Activated T-cell treated with anti-CD3 and anti-CD28 coated beads, Interleukin-2, amount 50 U/mL, for 4 hours (primary cell): ENCODE measurements at regions not wholly inside any gene's neighbourhood (a gene's known extent, or its start where the extent isn't known, plus 50 kb on each side); places are given as distances from the start of the nearest gene placed in this dataset.
A peak's percentile ranks its signal among the peaks of the same experiment; 100 is the strongest.

Experiments used
- ATAC-seq, 2 donors: fragments of 200-7000 bp; cut with Tn5 transposase; one replicate each; pipeline ENCODE4 v1.10.0; 2021
- DNase-seq: peaks from one replicate; pipeline ENCODE4 v3.0.0-alpha.2; 2020
- H3K27me3 Mint-ChIP-seq: one replicate; pipeline ENCODE4 v1.8.0; 2021; ENCODE audit warnings: low read depth, mixed read lengths
- H3K36me3 Mint-ChIP-seq: one replicate; pipeline ENCODE4 v1.8.0; 2022; ENCODE audit warnings: mixed read lengths; ENCODE audit not compliant: insufficient read depth
- H3K4me1 Mint-ChIP-seq: one replicate; pipeline ENCODE4 v1.8.0; 2021; ENCODE audit warnings: low read depth, mixed read lengths
- H3K4me3 Mint-ChIP-seq: one replicate; pipeline ENCODE4 v1.8.0; 2021; ENCODE audit warnings: mild to moderate bottlenecking, moderate library complexity, mixed read lengths
- H3K9me3 Mint-ChIP-seq: one replicate; pipeline ENCODE4 v1.8.0; 2021; ENCODE audit warnings: mixed read lengths

DNA sequence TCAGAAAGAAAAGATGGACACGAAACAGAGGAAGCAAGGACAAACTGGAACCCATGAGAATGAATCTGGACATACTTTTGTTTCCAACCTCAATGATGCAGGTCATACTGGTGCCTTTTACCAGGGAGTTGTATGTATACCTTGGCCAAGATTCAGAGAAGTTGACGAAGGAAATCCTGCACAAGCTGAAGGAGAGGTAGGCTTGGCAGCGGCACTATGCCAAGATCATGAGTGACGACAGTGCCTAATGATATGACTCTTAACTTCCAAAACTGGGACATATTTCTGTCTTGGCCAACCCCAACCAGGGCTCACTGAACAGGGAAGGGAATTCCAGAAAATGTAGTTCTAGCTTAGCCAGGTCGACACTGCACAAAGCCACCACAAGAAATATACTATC is 149.2 kb upstream of the SLCO3A1 start:
- Mint-ChIP-seq H3K36me3 (no peaks in the 10 kb centered on the region), H3K27me3 (peaks cover 11% of the 10 kb centered on the region), H3K4me3 (no peak overlapping the region), H3K9me3 (no peaks in the 10 kb centered on the region), H3K4me1 (peaks cover 16% of the 10 kb centered on the region)
- no peak for DNase-seq
- no peak for ATAC-seq

DNA sequence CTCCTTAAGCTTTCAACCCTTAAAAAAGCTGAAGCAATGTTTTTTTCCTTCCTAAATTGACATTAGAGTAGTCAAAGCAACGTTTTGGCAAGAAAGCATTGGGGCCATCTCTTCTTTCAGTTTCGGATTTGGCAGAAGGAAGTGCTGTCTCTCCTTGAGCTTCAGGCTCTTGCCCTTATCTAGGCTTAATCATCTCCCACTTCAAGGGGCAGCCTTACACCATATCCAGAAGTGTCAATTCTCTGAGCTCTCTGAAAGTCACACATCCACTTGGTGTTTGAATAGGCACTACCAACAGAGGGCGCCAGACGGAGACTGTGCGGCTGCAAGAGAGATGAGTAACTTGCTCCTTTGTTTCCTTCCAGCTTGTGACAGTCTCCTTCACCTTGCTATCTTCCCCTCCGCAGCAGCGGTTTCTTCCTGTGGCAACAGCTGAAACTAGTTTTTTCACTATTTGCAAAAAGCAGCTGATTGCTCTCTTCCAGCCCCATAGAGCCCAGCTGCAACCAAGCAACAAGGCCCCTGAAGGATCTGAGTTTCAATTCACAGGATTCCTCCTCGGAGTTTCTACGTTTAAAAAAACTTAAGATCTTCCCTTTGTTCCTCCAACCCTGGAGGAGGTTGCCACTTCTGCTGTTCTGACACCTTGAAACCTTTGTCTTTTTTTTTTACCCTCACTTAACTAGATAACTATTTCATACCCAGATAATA is 147.0 kb upstream of the SLCO3A1 start:
- peaks cover 4% of the 10 kb centered on the region for H3K27me3 Mint-ChIP-seq
- peaks cover 16% of the 10 kb centered on the region for H3K4me1 Mint-ChIP-seq
- no peaks in the 10 kb centered on the region for H3K36me3 Mint-ChIP-seq
- no peak overlapping the region for H3K4me3 Mint-ChIP-seq
- ATAC-seq (peak; percentile 99 to 100), DNase-seq (peak; percentile 78)
- no peaks in the 10 kb centered on the region for H3K9me3 Mint-ChIP-seq

DNA sequence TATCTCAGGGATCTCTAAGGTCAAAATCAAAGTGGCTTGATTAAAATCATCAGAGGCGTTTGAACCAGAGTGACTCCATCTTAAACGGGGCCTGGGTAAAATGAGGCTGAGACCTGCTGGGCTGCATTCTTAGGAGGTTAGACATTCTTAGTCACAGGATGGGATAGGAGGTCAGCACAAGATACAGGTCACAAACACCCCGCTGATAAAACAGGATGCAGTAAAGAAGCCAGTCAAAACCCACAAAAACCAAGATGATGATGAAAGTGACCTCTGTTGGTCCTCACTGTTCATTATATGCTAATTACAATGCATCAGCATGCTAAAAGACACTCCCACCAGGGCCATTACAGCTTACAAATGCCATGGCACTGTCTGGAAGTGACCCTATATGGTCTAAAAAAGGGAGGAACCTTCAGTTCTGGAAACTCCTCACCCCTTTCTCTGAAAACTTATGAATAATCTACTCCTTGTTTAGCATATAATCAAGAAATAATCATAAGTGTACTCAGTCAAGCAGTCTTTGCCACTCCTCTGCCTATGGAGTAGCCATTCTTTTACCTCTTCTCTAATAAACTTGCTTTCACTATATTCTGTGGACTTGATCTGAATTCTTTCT is 143.3 kb upstream of the SLCO3A1 start:
- Mint-ChIP-seq H3K4me1 (peaks cover 15% of the 10 kb centered on the region), H3K36me3 (no peaks in the 10 kb centered on the region), H3K4me3 (no peak overlapping the region), H3K27me3 (peaks cover 7% of the 10 kb centered on the region), H3K9me3 (no peaks in the 10 kb centered on the region)
- ATAC-seq, result no peak
- no peak for DNase-seq

DNA sequence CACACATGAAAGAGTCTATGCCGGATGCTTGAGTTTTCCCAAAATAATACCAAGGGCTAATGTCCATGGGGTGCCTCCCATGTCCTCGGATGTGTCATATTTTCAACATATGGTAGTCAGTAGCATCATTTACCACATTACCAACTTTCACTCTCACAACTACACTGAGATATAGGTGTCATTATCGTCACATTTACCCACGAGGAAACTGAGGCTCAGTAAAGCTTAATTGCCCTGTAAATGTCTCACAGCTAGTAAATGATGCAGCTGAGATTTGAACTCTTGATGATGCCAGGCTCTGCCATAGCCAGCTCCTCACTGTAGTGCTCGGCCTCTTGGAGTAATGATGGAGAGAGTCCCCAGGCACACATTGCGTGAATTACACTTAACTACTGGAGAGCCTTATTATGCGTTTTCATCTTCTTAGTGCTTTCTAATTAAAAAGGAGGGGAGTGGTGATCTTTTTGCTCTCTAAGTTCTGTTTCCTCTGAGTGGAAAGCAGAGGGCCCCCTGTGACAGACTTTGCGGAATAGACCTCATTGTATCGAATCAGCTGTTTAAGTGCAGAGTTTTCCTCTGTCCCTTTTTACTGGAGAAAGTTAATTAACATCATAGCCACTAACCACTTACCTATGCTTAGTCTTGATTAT is 142.0 kb upstream of the SLCO3A1 start:
- Mint-ChIP-seq H3K9me3 (no peaks in the 10 kb centered on the region), H3K36me3 (no peaks in the 10 kb centered on the region), H3K4me3 (no peak overlapping the region), H3K4me1 (peaks cover 4% of the 10 kb centered on the region), H3K27me3 (peaks cover 7% of the 10 kb centered on the region)
- ATAC-seq, result no peak
- no peak for DNase-seq

DNA sequence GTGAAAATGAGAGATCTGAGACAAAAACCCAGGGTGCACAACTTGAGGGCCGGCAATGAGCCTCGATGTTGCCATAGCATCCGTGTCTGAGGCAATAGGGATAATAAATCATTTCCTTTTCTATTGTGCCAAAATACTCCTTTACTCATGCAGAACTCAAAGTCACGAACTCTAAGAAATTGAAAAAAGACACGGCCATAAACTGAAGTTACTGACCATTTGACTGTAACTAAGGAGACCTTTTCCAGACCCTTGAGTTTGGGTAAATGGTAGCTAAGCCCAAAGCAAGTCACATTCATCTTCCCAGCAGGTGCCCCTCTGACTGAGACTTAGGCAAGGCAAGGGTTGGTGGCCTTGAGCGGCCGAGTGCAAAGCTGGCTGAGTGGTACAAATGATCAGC is 141.2 kb upstream of the SLCO3A1 start:
- DNase-seq (no peak), ATAC-seq (no peak)
- peaks cover 7% of the 10 kb centered on the region for H3K27me3 Mint-ChIP-seq
- no peaks in the 10 kb centered on the region for H3K36me3 Mint-ChIP-seq
- H3K9me3 Mint-ChIP-seq, result no peaks in the 10 kb centered on the region
- no peak overlapping the region for H3K4me3 Mint-ChIP-seq
- H3K4me1 Mint-ChIP-seq, result no peaks in the 10 kb centered on the region

DNA sequence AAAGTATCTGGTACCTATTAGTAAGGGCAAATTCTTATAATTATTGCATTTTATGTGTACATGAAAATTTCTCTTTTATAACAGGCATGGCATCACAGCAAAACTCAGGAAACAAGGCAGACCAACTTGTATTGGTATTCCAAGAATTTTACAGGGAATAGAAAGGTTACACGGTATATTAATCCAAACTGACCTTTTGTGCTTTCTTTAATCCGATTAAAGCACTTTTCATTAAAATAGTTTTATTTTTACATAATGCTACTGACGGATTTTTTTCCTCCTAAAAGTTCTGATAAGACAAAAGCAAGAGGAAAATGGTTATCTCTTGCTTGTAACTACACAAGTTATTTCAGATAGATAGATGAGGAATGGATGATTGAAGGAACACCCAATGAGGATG is 137.0 kb upstream of the SLCO3A1 start:
- no peaks in the 10 kb centered on the region for H3K4me1 Mint-ChIP-seq
- DNase-seq, result no peak
- no peak for ATAC-seq
- H3K27me3 Mint-ChIP-seq, result peaks cover 20% of the 10 kb centered on the region
- no peaks in the 10 kb centered on the region for H3K9me3 Mint-ChIP-seq
- H3K4me3 Mint-ChIP-seq, result no peak overlapping the region
- H3K36me3 Mint-ChIP-seq, result no peaks in the 10 kb centered on the region

DNA sequence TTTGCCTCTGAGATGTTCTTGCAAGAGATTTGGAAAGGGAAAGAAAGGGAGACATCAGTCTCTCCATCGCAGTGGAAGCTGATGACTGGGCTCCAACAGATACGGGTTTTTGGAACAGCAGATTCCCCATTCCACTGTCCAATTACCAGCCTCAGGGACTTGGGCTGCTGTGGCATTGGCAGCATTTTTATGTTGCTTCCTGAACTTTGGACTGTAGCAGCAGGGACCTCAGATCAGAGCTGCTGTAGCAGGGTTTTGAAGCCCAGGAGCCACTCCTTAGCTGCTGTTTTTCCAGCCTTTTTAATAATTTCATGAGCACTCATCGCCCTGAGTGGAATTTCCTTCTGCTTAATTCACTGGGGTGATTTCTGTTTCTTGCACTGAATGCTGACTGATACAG is 135.7 kb upstream of the SLCO3A1 start:
- Mint-ChIP-seq H3K4me1 (no peaks in the 10 kb centered on the region), H3K4me3 (no peak overlapping the region), H3K27me3 (peaks cover 18% of the 10 kb centered on the region), H3K9me3 (no peaks in the 10 kb centered on the region), H3K36me3 (no peaks in the 10 kb centered on the region)
- DNase-seq, result no peak
- ATAC-seq, result no peak

DNA sequence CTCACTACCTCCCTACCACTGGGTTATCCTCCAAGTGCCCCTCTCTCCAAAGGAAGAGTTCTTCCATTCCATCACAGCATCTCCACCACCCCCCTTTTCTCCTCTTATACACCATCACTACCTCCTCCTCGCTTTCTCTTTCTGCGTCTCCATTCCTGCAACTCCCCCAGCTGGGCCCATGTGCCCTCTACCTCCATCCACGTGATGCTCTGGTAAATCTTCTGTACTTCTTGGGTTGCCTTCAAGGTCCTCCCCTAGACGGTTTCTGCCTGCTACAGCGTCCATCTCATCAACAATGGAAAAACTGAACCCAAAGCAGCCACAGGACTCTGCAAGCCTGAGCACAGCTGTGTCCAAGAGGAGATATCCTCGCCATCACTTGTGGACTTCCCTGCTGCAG is 129.5 kb upstream of the SLCO3A1 start:
- Mint-ChIP-seq H3K36me3 (no peaks in the 10 kb centered on the region), H3K27me3 (peaks cover 12% of the 10 kb centered on the region), H3K4me1 (no peaks in the 10 kb centered on the region), H3K4me3 (no peak overlapping the region), H3K9me3 (no peaks in the 10 kb centered on the region)
- no peak for DNase-seq
- no peak for ATAC-seq

DNA sequence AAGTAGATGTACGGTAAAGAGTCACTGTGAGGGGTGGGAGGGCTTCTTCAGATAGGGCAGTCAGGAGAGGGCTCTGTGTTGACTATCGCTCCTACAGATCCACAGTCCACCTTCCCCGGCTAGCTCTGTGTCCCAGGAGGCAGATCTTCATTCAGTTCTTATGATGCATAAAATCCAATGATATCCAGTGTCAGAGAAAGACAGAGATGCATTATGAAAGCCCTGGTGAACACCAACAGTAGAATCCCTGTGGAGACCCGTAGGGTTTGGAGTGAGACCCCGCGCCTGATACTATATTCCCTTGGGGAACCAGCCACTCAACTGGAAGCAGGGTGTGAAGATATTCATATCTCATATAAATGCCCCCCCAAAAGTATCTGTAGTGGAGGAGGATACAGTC is 119.8 kb upstream of the SLCO3A1 start:
- H3K4me1 Mint-ChIP-seq, result no peaks in the 10 kb centered on the region
- H3K4me3 Mint-ChIP-seq, result no peak overlapping the region
- no peak for ATAC-seq
- H3K9me3 Mint-ChIP-seq, result no peaks in the 10 kb centered on the region
- peaks cover 40% of the 10 kb centered on the region for H3K27me3 Mint-ChIP-seq
- no peak for DNase-seq
- no peaks in the 10 kb centered on the region for H3K36me3 Mint-ChIP-seq

DNA sequence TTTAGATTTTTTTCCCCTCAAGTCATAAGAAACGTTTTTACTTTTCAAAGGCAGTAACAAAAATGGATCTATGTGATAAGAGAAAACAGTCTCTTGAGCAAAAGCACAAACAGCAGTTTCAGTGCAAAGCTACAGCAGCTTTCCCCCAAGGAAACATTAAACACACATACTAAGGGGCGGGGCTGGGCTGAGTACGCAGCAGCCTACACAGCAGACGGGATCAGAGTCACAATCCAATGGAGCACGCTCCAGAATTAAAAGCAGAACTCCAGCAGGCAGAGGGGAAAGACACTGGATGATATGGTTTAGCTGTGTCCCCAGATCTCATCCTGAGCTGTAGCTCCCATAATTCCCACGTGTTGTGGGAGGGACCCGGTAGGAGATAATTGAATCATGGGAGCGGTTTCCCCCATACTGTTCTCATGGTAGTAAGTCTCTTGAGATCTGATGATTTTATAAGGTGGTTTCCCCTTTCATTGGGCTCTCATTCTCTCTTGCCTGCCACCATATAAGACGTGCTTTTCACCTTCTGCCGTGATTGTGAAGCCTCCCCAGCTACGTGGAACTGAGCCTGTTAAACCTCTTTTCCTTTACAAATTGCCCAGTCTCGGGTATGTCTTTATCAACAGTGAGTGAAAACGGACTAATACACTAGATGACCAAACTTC is 116.2 kb upstream of the SLCO3A1 start:
- H3K36me3 Mint-ChIP-seq, result no peaks in the 10 kb centered on the region
- H3K27me3 Mint-ChIP-seq, result peaks cover 30% of the 10 kb centered on the region
- no peak for ATAC-seq
- no peak for DNase-seq
- H3K9me3 Mint-ChIP-seq, result no peaks in the 10 kb centered on the region
- no peaks in the 10 kb centered on the region for H3K4me1 Mint-ChIP-seq
- H3K4me3 Mint-ChIP-seq, result no peak overlapping the region

DNA sequence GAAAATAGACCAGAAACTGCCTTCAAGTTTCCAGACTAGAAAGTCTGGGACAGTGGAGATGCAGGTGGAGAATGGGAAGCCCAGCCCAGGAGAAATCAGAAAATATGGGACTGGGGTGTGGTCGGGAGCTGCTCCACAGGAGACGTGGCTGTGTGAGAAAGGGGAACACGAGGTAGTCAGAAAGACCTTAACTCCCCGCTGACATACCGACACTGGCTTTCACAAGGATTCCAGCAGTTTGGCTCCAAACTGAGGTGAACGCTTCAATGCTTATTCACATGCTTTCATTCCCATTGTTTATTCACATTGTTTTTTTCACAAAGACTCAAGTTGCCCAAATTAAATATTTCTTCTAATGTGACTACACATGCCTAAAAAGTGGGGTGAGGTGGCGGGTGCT is 111.5 kb upstream of the SLCO3A1 start:
- Mint-ChIP-seq H3K36me3 (peaks cover 3% of the 10 kb centered on the region), H3K4me3 (no peak overlapping the region), H3K27me3 (peaks cover 20% of the 10 kb centered on the region), H3K4me1 (no peaks in the 10 kb centered on the region), H3K9me3 (no peaks in the 10 kb centered on the region)
- DNase-seq, result no peak
- no peak for ATAC-seq

DNA sequence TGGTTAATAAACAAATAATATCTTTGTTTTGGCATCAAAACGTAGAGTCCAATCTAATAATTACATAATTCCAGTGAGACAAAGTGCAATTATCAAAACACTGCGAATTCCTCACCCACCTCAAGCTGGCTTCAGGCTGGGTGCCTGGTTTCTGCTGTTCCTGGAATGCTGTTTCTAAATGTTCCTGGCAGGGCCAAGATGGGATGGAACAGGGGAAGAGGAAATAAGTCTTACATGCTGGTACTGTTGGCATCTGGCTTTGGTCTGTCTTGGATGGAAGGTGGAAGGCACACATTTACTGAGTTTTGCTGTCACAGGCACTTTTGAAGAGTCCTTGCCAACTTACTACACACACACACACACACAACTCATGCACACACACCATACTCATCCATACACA is 101.9 kb upstream of the SLCO3A1 start:
- Mint-ChIP-seq H3K4me3 (no peak overlapping the region), H3K27me3 (peaks cover 8% of the 10 kb centered on the region), H3K4me1 (no peaks in the 10 kb centered on the region), H3K36me3 (no peaks in the 10 kb centered on the region), H3K9me3 (peaks cover 4% of the 10 kb centered on the region)
- DNase-seq (no peak), ATAC-seq (no peak)

DNA sequence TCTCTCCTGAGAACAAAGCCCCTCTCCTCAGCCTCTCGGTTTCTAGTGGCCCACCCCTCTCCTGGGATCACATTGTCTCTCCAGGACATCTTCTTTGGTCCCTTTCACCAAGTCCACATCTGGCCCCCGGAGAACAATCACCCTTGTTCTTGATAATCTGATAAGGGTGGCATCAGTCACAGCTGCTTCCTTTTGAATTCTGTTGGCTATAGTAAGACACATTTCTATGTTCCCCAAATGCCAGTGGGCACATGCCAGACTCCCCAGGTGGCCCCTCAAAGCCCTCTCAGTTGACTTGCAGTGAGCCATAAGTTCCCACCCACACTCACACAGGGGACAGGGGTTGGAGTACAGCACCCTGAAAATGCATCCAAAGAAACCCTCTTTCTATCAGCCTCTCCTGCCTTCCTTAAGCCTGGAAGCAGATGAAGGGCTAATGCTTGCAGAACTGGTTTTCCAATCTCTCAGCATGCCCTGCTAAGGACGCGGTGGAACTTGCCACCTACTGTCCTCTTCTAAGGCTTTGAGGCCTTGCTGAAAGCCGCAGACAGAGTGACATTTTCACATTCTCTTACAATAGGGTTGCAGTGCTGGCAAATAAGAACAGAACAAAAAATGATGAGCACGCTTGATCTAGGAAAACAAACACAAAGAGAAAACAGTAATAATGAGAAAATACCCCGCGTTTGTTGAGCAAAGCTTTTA is 101.3 kb upstream of the SLCO3A1 start:
- Mint-ChIP-seq H3K4me1 (no peaks in the 10 kb centered on the region), H3K9me3 (peaks cover 4% of the 10 kb centered on the region), H3K27me3 (peaks cover 8% of the 10 kb centered on the region), H3K36me3 (no peaks in the 10 kb centered on the region), H3K4me3 (no peak overlapping the region)
- DNase-seq (no peak), ATAC-seq (no peak)

DNA sequence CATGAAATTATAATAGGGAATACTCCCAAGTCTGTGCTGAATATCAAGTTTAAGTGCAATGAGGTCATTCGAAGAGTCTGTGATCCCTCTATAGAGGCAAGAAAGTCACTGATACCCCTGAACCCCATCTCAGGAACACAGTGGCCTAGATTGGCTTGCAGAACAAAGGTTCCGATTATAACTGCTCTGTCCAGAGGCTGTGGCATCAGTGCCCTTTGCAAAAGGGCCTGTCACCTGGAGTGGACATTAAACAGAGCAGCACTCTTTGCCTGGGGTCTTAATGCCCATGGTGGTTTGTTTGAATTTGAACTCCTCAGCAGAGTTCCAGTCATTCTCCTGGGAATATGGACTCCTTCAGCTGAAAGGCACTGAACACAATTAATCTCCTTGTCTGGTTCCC is 93.9 kb upstream of the SLCO3A1 start:
- no peak for ATAC-seq
- peaks cover 6% of the 10 kb centered on the region for H3K27me3 Mint-ChIP-seq

More for the DNA sequence above, 93.9 kb upstream of the SLCO3A1 start:
- no peak overlapping the region for H3K4me3 Mint-ChIP-seq
- no peaks in the 10 kb centered on the region for H3K36me3 Mint-ChIP-seq
- DNase-seq, result no peak
- H3K9me3 Mint-ChIP-seq, result no peaks in the 10 kb centered on the region
- no peaks in the 10 kb centered on the region for H3K4me1 Mint-ChIP-seq
